ENCODE measurements at regions not wholly inside any gene's neighbourhood (a gene's known extent, or its start where the extent isn't known, plus 50 kb on each side); places are given as distances from the start of the nearest gene placed in this dataset.

DNA sequence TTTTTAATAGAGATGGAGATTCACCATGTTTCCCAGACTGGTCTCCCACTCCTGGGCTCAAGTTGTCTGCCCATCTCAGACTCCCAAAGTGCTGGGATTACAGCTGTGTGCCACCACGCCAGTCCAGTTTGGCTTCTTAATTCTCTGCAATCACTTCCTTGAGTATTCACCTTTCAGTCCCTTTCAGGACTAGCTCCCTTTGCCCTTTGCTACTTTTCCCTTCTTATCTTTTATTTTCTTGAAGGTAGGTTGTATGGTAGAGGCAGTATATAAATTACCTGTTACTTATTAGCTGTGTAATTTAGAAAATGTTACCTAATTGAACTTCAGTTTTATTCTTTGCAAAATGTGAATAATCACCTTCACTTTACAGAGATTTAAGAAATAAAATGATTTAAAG is 285.8 kb downstream of the FGF9 start:
- Histone ChIP-seq H3K27ac (ENCODE audit: low read depth, low read length) (no peak overlapping the region), H3K4me3 (ENCODE audit: low read depth, low read length) (no peak overlapping the region), H3K27me3 (ENCODE audit: control insufficient read depth, insufficient read depth, low read length) (no peaks in the 10 kb centered on the region), H3K9me3 (ENCODE audit: control insufficient read depth, insufficient read depth, low read length) (peaks cover 5% of the 10 kb centered on the region; the same call in 1 of the 2 replicates)
- ChIA-PET POLR2A (interaction anchor here (0.6 kb wide), 1 partner anchor 47 kb away, joined by 3 read pairs; no protein-coding TSS in a partner anchor), CTCF (interaction anchor here (0.6 kb wide), 2 partner anchors 208 to 229 kb away, joined by 4 read pairs; no protein-coding TSS in a partner anchor)
- DNase-seq (ENCODE audit: low read depth, low spot score) = no peak
- TF ChIP-seq, protein P1, sequence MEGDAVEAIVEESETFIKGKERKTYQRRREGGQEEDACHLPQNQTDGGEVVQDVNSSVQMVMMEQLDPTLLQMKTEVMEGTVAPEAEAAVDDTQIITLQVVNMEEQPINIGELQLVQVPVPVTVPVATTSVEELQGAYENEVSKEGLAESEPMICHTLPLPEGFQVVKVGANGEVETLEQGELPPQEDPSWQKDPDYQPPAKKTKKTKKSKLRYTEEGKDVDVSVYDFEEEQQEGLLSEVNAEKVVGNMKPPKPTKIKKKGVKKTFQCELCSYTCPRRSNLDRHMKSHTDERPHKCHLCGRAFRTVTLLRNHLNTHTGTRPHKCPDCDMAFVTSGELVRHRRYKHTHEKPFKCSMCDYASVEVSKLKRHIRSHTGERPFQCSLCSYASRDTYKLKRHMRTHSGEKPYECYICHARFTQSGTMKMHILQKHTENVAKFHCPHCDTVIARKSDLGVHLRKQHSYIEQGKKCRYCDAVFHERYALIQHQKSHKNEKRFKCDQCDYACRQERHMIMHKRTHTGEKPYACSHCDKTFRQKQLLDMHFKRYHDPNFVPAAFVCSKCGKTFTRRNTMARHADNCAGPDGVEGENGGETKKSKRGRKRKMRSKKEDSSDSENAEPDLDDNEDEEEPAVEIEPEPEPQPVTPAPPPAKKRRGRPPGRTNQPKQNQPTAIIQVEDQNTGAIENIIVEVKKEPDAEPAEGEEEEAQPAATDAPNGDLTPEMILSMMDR (IDR thresholded peaks at IDR 0.05; ENCODE audit: low read depth, low read length) = no peak

DNA sequence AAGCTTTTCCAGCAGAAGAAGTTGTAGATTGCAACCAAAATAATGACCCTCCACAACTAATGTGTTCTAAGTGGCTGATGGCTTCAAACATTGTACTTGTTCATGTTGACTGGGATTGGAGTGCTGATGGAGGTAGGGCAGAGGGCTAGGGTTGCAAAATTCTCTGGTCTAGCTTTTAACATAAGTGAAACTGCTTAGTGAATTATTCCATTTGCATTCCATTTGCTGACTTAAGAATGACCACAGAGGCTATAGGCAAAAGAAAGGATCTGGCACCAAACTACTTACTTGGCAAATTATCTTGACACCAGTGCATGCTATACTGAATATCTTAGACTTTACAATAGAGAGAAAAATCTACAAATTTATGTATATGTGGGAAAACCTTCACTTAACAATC is 287.0 kb downstream of the FGF9 start:
- CTCF ChIA-PET = no interaction called here

GRCh38 chr13:21960108-21960507 is 289.2 kb downstream of the FGF9 start:
- no peak for DNase-seq (ENCODE audit: low read depth, low spot score)
- Histone ChIP-seq H3K27ac (ENCODE audit: low read depth, low read length) (no peak overlapping the region), H3K4me3 (ENCODE audit: low read depth, low read length) (no peak overlapping the region), H3K9me3 (ENCODE audit: control insufficient read depth, insufficient read depth, low read length) (peaks cover 1% of the 10 kb centered on the region; the same call in 1 of the 2 replicates), H3K27me3 (ENCODE audit: control insufficient read depth, insufficient read depth, low read length) (no peaks in the 10 kb centered on the region)
- ChIA-PET CTCF (no interaction called here), POLR2A (no interaction called here)
- TF ChIP-seq, protein P1 (IDR thresholded peaks at IDR 0.05; ENCODE audit: low read depth, low read length) = no peak

More for the DNA sequence above, 287.0 kb downstream of the FGF9 start:
- POLR2A ChIA-PET = no interaction called here
- H3K9me3 ChIP-seq (ENCODE audit: control insufficient read depth, insufficient read depth, low read length) = peaks cover 5% of the 10 kb centered on the region; the same call in 1 of the 2 replicates
- H3K27me3 ChIP-seq (ENCODE audit: control insufficient read depth, insufficient read depth, low read length) = no peaks in the 10 kb centered on the region
- no peak overlapping the region for H3K4me3 ChIP-seq (ENCODE audit: low read depth, low read length)
- TF ChIP-seq, protein P1 (IDR thresholded peaks at IDR 0.05; ENCODE audit: low read depth, low read length) = no peak
- H3K27ac ChIP-seq (ENCODE audit: low read depth, low read length) = no peak overlapping the region
- peak; percentile 44 for DNase-seq (ENCODE audit: low read depth, low spot score)

DNA sequence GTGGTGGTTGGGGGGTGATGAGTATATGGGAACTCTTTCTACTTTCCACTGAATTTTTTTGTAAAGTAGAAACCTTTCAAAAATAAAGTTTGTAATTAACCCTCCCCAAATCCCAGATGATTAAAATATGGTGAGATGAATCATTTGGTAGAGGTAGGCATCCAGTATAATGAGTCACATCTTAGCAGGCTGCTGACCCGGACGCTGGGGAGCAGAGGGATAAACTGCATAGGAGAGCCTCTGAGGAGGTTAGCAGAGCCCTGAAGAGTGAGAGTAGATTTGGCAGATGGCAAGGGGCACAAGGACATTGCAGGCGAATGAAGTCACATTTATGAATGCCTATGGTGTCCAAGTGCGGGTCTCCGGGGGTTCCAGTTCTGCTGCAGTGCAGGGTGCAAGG is 293.8 kb downstream of the FGF9 start:
- Histone ChIP-seq H3K27me3 (ENCODE audit: control insufficient read depth, insufficient read depth, low read length) (no peaks in the 10 kb centered on the region), H3K4me3 (ENCODE audit: low read depth, low read length) (no peak overlapping the region), H3K27ac (ENCODE audit: low read depth, low read length) (no peak overlapping the region), H3K9me3 (ENCODE audit: control insufficient read depth, insufficient read depth, low read length) (no peaks in the 10 kb centered on the region)
- TF ChIP-seq, protein P1 (IDR thresholded peaks at IDR 0.05; ENCODE audit: low read depth, low read length) = no peak
- no peak for DNase-seq (ENCODE audit: low read depth, low spot score)
- POLR2A ChIA-PET = no interaction called here
- CTCF ChIA-PET = no interaction called here

DNA sequence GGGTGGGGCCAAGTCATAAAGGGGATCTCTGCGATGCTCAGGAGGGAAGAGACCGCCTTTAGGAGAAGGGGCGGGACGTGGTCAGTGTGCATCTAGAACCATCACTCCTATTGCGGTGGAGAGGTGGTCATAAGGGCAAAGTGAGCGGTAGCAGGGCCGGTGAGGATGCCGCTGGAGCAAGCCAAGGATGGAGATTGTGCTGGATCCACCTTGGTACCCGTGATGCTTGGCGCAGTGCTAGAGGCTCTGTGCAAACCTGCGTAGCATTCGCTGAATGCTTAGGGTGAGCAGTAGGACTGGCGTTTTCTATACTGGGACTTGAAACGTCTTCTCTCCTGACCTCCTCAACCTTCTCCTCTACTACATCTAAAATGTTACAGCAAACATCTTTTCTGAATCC is 294.2 kb downstream of the FGF9 start:
- no peak overlapping the region for H3K4me3 ChIP-seq (ENCODE audit: low read depth, low read length)
- H3K27me3 ChIP-seq (ENCODE audit: control insufficient read depth, insufficient read depth, low read length) = no peaks in the 10 kb centered on the region
- POLR2A ChIA-PET = no interaction called here
- DNase-seq (ENCODE audit: low read depth, low spot score) = no peak
- TF ChIP-seq, protein P1 (IDR thresholded peaks at IDR 0.05; ENCODE audit: low read depth, low read length) = no peak
- H3K9me3 ChIP-seq (ENCODE audit: control insufficient read depth, insufficient read depth, low read length) = no peaks in the 10 kb centered on the region
- no peak overlapping the region for H3K27ac ChIP-seq (ENCODE audit: low read depth, low read length)
- CTCF ChIA-PET = no interaction called here

All from AG04450 (cell line).